Fibroblast of lung (primary cell): ENCODE measurements at regions not wholly inside any gene's neighbourhood (a gene's known extent, or its start where the extent isn't known, plus 50 kb on each side); places are given as distances from the start of the nearest gene placed in this dataset.

Experiments
- EZH2 ChIP-seq: IDR thresholded peaks from 2 replicates; pipeline ENCODE4 v1.5.1; 2012; ENCODE audit warnings: low read length, control low read depth, mild to moderate bottlenecking; ENCODE audit errors: missing control alignments
- TF ChIP-seq, protein P1 (sequence below), 2 donors: IDR thresholded peaks in 1 of 2; conservative IDR thresholded peaks in 1 of 2; 1 replicate in 1 of 2; 2 replicates in 1 of 2; pipeline ENCODE4 v1.5.1; 2011 to 2012; ENCODE audit warnings: low read length in 2 of 2, control low read depth in 1 of 2, inconsistent platforms in 1 of 2, low read depth in 1 of 2, mild to moderate bottlenecking in 1 of 2

DNA sequence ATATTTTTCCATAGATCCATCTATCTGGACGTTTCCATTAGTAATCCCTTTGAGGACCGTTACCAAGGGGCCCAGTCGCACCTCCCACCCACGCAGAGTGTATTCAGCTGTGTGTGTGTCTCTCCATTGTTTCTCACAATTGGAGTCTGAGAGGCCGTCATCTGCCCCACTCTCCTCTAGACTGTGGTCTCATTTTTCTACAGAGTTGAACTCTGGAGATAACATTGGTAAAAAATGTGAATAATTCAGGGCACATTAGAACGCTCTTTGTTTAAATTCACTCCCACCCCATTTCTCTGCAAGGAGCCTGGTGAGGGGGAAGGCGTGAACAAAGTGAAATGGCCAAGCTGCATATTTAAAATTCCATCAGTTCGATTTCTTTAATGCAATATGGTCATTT lies 333.1 kb upstream of the MAF start:
- TF ChIP-seq, protein P1, sequence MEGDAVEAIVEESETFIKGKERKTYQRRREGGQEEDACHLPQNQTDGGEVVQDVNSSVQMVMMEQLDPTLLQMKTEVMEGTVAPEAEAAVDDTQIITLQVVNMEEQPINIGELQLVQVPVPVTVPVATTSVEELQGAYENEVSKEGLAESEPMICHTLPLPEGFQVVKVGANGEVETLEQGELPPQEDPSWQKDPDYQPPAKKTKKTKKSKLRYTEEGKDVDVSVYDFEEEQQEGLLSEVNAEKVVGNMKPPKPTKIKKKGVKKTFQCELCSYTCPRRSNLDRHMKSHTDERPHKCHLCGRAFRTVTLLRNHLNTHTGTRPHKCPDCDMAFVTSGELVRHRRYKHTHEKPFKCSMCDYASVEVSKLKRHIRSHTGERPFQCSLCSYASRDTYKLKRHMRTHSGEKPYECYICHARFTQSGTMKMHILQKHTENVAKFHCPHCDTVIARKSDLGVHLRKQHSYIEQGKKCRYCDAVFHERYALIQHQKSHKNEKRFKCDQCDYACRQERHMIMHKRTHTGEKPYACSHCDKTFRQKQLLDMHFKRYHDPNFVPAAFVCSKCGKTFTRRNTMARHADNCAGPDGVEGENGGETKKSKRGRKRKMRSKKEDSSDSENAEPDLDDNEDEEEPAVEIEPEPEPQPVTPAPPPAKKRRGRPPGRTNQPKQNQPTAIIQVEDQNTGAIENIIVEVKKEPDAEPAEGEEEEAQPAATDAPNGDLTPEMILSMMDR (conservative IDR thresholded peaks at IDR 0.05 in 1 of 2, IDR thresholded peaks at IDR 0.05 in 1 of 2; ENCODE audit: low read depth in 1 of 2, low read length in 2 of 2), result no peak
- no peak for TF ChIP-seq EZH2
